Naive thymus-derived CD8-positive, alpha-beta T cell (primary cell): ENCODE measurements at regions not wholly inside any gene's neighbourhood (a gene's known extent, or its start where the extent isn't known, plus 50 kb on each side); places are given as distances from the start of the nearest gene placed in this dataset.

Experiments used
- ATAC-seq, 2 donors: fragments of 150-1000 bp; cut with Tn5 transposase in 1 of 2; sonication (Bioruptor Pico), chemical (Tn5 transposase) in 1 of 2; 1 replicate in 1 of 2; 2 replicates in 1 of 2; pipeline ENCODE4 v1.10.0; 2021; ENCODE audit warnings: mild to moderate bottlenecking in 2 of 2, moderate library complexity in 2 of 2
- POLR2A ChIA-PET: fragments of 350-600 bp; sonication (Branson Sonifier 250); formaldehyde crosslinking; loops from one replicate; lab custom pipeline; 2021; ENCODE audit warnings: antibody characterized with exemption; lab: Charles Lee
- DNase-seq, 10 donors: peaks; one replicate each; pipeline versions ENCODE4 v3.0.0 to v3.0.0-alpha.2; 2020 to 2022
- H3K27ac Mint-ChIP-seq, 10 donors: one replicate each; pipeline ENCODE4 v1.8.0; 2020 to 2022; ENCODE audit warnings: mild to moderate bottlenecking in 10 of 10, mixed read lengths in 10 of 10, moderate library complexity in 4 of 10, inconsistent platforms in 1 of 10
- H3K27me3 Mint-ChIP-seq, 5 donors: one replicate each; pipeline ENCODE4 v1.8.0; 2021 to 2022; ENCODE audit warnings: mixed read lengths in 5 of 5
- H3K36me3 Mint-ChIP-seq, 3 donors: one replicate each; pipeline ENCODE4 v1.8.0; 2020 to 2022; ENCODE audit warnings: mixed read lengths in 3 of 3, mild to moderate bottlenecking in 2 of 3, inconsistent platforms in 1 of 3
- H3K4me1 Mint-ChIP-seq, 4 donors: one replicate each; pipeline ENCODE4 v1.8.0; 2021 to 2022; ENCODE audit warnings: mixed read lengths in 4 of 4
- H3K4me3 Mint-ChIP-seq, 10 donors: one replicate each; pipeline ENCODE4 v1.8.0; 2020 to 2022; ENCODE audit warnings: mild to moderate bottlenecking in 10 of 10, mixed read lengths in 10 of 10, moderate library complexity in 6 of 10, inconsistent platforms in 1 of 10
- H3K9me3 Mint-ChIP-seq, 9 donors: one replicate each; pipeline ENCODE4 v1.8.0; 2020 to 2022; ENCODE audit warnings: mixed read lengths in 9 of 9, mild to moderate bottlenecking in 3 of 9, inconsistent platforms in 1 of 9, moderate library complexity in 1 of 9

DNA sequence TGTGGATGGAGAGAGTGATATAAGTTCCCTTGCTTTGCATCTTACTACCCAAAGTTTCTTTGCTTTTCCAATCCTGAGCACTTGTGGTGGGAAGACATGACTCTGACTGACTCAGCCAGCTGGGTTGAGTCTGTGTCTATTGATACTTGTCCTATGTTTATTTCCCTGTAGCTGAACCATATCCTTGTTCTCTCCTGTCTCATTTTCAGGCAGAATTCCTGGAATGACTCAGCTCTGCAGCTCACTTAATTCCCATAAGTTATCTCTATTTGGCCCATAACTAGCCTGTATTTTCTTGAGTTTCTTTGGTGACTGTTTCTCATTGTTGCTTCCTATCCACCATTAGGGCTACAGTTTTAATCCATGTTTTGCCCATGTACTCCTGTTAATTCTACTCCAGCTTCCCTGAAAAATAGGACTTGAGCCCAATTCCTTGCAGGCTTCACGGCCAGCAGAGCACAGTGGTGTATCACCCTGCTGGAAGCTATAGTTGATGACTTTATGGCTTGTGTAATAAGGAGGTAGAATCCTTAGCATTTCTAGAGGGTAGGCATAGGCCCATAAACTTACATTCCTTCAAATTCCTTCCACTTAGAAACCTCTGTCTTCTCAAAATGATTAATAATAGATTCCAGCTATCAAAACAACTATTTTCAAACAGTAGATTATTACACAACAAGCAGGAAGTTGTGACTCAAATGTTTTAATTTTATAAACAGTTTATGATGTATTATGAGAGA is 183.1 kb downstream of the TMTC3 start:
- DNase-seq (no peak), ATAC-seq (no peak)
- Mint-ChIP-seq H3K9me3 (peaks cover 0 to 2% (median 0%) of the 10 kb centered on the region in 9 donors), H3K4me1 (no peaks in the 10 kb centered on the region), H3K4me3 (no peak overlapping the region), H3K27me3 (no peaks in the 10 kb centered on the region), H3K36me3 (no peaks in the 10 kb centered on the region), H3K27ac (no peak overlapping the region)
- POLR2A ChIA-PET, result no interaction called here

DNA sequence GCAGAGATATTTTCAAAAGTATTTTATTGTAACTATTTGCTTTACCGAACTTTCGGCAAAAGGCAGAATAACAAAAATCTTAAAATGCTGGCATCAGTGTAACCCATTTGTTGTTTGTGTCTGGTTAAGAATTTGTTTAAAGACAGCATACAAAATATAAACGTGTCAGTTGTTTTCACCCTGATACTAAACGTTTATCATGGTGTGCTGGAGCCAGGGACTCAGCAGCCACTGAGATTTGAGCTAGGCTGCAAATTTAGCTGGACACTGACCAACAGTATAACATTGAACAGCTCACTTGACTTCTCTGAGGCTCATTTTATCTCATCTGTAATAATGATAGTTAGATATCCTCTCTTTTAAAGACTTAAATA is 183.7 kb downstream of the TMTC3 start:
- no peak overlapping the region for H3K27ac Mint-ChIP-seq

DNA sequence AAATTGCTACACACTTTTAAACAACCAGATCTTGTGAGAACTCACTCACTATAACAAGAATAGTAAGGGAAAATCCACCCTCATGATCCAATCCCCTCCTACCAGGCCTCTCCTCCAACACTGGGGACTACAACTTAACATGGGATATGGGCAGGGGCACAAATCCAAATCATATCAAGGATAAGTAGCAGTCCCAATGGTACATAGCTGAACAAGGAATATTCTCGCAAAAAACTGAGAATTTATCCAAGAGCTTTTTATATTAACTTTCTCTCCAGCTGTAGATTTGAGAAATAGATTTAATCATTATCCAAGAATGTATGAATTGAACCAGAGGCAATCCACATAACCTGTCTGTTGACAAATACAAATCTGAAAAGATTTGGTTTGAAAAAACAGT is 185.2 kb downstream of the TMTC3 start:
- DNase-seq (no peak), ATAC-seq (no peak)
- Mint-ChIP-seq H3K4me3 (no peak overlapping the region), H3K36me3 (no peaks in the 10 kb centered on the region), H3K4me1 (no peaks in the 10 kb centered on the region), H3K9me3 (peaks cover 0 to 2% (median 0%) of the 10 kb centered on the region in 9 donors), H3K27ac (no peak overlapping the region), H3K27me3 (peaks cover 0 to 4% (median 0%) of the 10 kb centered on the region in 5 donors)
- POLR2A ChIA-PET, result interaction anchor here (0.8 kb wide), 1 partner anchor 337 kb away, joined by 3 read pairs; no protein-coding TSS in a partner anchor

More for the DNA sequence above, 183.7 kb downstream of the TMTC3 start:
- peaks cover 0 to 2% (median 0%) of the 10 kb centered on the region in 9 donors for H3K9me3 Mint-ChIP-seq
- ATAC-seq (no peak), DNase-seq (no peak)
- POLR2A ChIA-PET, result no interaction called here
- no peak overlapping the region for H3K4me3 Mint-ChIP-seq
- H3K4me1 Mint-ChIP-seq, result no peaks in the 10 kb centered on the region
- H3K36me3 Mint-ChIP-seq, result no peaks in the 10 kb centered on the region
- no peaks in the 10 kb centered on the region for H3K27me3 Mint-ChIP-seq

DNA sequence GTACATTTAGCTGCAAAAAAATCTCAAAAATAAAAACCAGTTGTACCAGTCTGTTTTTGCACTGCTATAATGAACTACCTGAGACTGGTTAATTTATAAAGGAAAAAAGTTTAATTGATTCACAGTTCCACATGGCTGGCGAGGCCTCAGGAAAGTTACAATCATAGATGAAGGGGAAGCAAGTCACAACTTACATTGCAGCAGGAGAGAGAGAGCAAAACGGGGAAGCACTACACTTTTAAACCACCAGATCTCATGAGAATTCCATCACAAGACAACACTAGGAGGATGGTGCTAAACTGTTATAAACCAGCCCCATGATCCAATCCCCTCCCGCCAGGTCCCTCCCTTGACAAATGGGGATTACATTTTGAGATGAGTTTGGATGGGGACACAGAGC is 186.0 kb downstream of the TMTC3 start:
- ATAC-seq (no peak), DNase-seq (no peak)
- POLR2A ChIA-PET, result no interaction called here
- H3K4me3 Mint-ChIP-seq, result no peak overlapping the region
- H3K36me3 Mint-ChIP-seq, result no peaks in the 10 kb centered on the region
- peaks cover 0 to 2% (median 0%) of the 10 kb centered on the region in 9 donors for H3K9me3 Mint-ChIP-seq
- H3K27me3 Mint-ChIP-seq, result peaks cover 0 to 4% (median 0%) of the 10 kb centered on the region in 5 donors
- H3K4me1 Mint-ChIP-seq, result no peaks in the 10 kb centered on the region
- no peak overlapping the region for H3K27ac Mint-ChIP-seq

DNA sequence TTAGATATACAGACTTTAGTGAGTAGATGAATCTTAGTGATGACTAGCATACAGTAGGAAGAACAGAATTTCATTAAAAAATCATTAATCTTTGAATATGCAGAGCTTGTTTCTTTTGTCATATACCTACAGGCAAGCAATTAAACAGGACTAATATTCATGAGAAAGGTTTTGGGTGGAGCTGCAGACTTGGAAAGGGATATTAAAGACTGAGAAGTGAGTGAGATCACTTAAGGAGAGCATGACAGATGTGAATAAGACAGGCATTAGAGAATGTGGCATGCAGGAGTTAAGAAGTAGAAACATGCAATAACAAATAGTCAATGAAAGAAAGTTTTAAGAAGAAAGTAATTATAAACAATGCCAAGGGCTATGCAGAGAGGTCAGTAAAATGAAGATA is 187.7 kb downstream of the TMTC3 start:
- no peaks in the 10 kb centered on the region for H3K4me1 Mint-ChIP-seq
- no peak for ATAC-seq
- no peak overlapping the region for H3K27ac Mint-ChIP-seq
- POLR2A ChIA-PET, result no interaction called here
- no peaks in the 10 kb centered on the region for H3K36me3 Mint-ChIP-seq
- H3K9me3 Mint-ChIP-seq, result peaks cover 0 to 2% (median 0%) of the 10 kb centered on the region in 9 donors
- H3K27me3 Mint-ChIP-seq, result peaks cover 0 to 4% (median 0%) of the 10 kb centered on the region in 5 donors
- no peak overlapping the region for H3K4me3 Mint-ChIP-seq
- no peak for DNase-seq

DNA sequence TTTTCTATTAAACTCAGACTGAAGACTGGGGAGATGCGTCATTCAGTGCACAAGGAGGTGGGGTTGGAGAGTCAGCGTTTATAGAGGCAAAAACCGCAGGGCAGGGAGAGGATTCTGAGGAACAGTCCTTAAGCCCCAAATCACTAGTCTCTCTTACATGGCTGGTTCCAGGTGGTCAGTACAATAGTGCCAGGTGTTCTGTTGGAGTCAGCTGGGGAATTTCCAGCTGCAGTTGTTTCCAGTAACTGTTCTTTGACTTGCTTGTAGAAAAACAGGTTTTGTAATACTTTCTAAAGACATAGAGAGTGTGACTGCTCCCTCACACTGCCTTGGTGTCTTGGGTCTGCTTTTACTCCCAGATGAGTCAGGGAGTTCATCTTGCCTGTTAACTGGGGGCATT is 192.2 kb downstream of the TMTC3 start:
- Mint-ChIP-seq H3K9me3 (peaks cover 0 to 6% (median 0%) of the 10 kb centered on the region in 9 donors), H3K36me3 (no peaks in the 10 kb centered on the region), H3K27ac (no peak overlapping the region), H3K4me3 (no peak overlapping the region), H3K27me3 (peaks cover 0 to 4% (median 0%) of the 10 kb centered on the region in 5 donors), H3K4me1 (no peaks in the 10 kb centered on the region)
- DNase-seq (no peak), ATAC-seq (no peak)
- POLR2A ChIA-PET, result no interaction called here

DNA sequence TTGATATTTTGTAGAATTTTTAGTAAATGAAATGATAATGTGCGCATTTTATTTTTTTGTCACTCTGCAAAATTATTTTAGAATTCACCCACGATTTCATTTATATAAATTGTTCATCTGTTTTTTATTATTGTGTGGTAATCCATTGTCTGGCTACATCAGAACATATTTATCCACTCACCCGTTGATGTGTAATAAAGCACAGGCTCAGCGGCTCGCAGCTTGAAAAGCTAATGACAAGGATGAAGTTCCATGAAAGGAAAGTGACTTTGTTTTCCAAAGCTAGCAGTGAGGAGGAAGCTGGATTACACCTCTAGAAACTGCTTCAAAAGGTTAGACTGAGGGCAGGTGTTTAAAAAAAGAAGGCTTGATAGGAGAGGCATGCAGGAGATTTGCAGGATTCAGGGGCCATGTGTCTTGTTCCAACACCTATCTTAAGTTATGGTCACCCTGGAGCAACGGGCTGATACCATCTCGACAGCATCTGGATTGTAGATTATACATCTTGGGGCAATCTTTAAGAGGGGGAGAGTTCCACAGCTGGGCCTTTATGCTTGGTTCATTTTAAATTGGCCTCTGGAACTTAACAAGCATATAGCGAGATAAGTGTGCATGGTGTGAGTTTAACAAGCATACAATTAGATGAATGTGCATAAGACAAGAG is 194.1 kb downstream of the TMTC3 start:
- Mint-ChIP-seq H3K4me1 (no peaks in the 10 kb centered on the region), H3K9me3 (peaks cover 0 to 6% (median 0%) of the 10 kb centered on the region in 9 donors), H3K4me3 (no peak overlapping the region), H3K27me3 (peaks cover 0 to 4% (median 0%) of the 10 kb centered on the region in 5 donors), H3K27ac (no peak overlapping the region), H3K36me3 (no peaks in the 10 kb centered on the region)
- ATAC-seq (no peak), DNase-seq (no peak)
- POLR2A ChIA-PET, result no interaction called here

DNA sequence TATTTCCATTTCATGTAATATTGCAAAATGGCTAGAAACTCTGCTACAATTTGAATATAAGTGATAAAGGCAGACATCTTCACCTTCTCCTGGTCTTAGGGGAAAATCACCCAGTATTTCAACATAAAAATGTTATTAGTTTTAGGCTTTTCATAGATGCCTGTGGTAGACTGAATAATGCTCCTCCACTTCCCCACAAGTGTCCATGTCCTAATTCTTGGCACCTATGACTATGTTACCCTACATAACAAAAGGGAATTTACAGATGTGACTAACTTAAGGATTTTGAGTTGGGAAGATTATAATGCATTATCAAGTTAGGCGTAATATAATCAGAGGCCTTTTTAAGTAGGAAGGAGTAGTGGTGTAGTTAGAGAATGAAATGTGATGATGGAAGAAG is 196.4 kb downstream of the TMTC3 start:
- H3K27me3 Mint-ChIP-seq, result peaks cover 0 to 1% (median 0%) of the 10 kb centered on the region in 5 donors

DNA sequence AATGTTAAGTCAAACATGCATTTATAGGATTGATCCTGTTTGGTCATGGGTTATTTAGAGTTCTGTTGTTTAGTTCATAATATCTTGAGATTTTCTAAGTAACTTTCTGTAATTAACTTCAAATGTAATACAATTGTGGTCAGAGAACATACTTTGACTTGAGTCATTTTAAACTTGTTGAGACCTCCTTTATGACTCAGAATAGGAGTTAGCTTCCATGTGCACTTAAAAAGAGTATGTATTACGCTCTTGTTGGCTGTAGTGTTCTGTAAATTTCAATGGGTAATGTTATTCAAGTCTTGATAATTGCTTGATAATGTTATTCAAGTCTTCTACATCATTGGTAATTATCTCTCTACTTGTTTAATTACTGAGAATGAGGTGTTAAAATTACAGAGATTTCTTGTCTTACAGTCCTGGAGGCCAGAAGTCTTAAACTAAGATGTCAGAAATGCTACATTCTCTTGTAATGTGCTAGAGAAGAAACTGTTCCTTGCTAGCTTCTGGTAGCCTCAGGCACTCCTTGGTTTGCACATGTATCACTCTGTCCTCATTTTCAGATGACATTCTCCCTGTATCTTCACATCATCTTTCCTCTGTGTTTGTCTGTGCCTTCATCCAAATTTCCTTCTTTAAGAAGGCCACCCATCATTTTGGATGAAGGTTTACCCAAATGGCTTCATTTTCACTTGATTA is 197.3 kb downstream of the TMTC3 start:
- H3K27ac Mint-ChIP-seq, result no peak overlapping the region
- ATAC-seq (no peak), DNase-seq (no peak)
- POLR2A ChIA-PET, result no interaction called here
- H3K36me3 Mint-ChIP-seq, result no peaks in the 10 kb centered on the region
- H3K27me3 Mint-ChIP-seq, result no peaks in the 10 kb centered on the region
- peaks cover 0 to 6% (median 0%) of the 10 kb centered on the region in 9 donors for H3K9me3 Mint-ChIP-seq
- H3K4me3 Mint-ChIP-seq, result no peak overlapping the region
- H3K4me1 Mint-ChIP-seq, result no peaks in the 10 kb centered on the region

More for the DNA sequence above, 196.4 kb downstream of the TMTC3 start:
- H3K4me1 Mint-ChIP-seq, result no peaks in the 10 kb centered on the region
- H3K27ac Mint-ChIP-seq, result no peak overlapping the region
- peaks cover 0 to 6% (median 0%) of the 10 kb centered on the region in 9 donors for H3K9me3 Mint-ChIP-seq
- POLR2A ChIA-PET, result no interaction called here
- ATAC-seq (no peak), DNase-seq (no peak)
- no peaks in the 10 kb centered on the region for H3K36me3 Mint-ChIP-seq
- no peak overlapping the region for H3K4me3 Mint-ChIP-seq

DNA sequence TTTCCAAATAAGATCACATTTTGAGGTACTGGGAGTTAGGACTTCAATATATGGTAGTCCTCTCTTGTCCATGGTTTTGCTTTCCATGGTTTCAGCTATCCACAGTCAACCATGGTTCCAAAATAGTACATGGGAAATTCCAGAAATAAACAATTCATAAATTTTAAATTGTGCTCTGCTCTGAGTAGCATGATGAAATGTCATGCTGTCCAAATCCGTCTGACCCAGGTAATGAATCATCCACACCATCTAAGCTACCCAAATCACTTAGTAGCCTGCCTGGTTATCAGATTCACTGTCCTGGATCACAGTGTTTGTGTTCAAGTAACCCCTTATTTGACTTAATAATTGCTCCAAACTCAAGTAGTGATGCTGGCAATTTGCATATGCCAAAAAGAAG is 197.9 kb downstream of the TMTC3 start:
- Mint-ChIP-seq H3K9me3 (peaks cover 0 to 6% (median 0%) of the 10 kb centered on the region in 9 donors), H3K27ac (no peak overlapping the region), H3K4me3 (no peak overlapping the region), H3K4me1 (no peaks in the 10 kb centered on the region), H3K36me3 (no peaks in the 10 kb centered on the region), H3K27me3 (no peaks in the 10 kb centered on the region)
- DNase-seq (no peak), ATAC-seq (no peak)
- POLR2A ChIA-PET, result no interaction called here

DNA sequence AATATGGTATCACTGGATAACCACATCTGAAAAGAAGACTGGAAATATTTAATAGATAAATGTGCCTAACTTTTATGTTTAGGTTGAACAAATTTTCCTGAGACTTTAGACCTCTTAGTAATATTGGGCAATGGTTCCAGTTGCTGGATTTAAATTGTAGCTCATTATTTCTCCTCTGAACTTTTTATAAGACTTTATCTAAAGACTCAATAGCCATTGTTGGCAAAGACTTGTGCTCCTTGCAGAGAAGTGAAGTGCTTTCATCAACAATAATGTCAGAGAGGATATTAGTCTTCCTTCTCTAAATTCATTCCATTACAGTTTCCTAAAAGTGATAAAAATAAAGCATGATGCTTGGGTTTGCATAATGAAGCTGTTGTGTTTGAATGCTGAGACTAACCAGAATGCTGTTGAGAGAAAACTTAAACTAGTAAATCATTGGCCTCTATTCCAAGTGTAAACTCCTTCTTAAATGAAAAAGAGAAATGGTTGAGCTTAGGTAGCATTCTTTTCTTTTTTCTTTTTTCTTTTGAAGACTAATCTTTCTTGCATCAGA is 200.2 kb downstream of the TMTC3 start:
- Mint-ChIP-seq H3K27ac (no peak overlapping the region), H3K36me3 (no peaks in the 10 kb centered on the region), H3K9me3 (peaks cover 0 to 3% (median 0%) of the 10 kb centered on the region in 9 donors), H3K27me3 (peaks cover 0 to 1% (median 0%) of the 10 kb centered on the region in 5 donors), H3K4me1 (no peaks in the 10 kb centered on the region), H3K4me3 (no peak overlapping the region)
- no peak for DNase-seq
- POLR2A ChIA-PET, result no interaction called here
- ATAC-seq, result no peak

DNA sequence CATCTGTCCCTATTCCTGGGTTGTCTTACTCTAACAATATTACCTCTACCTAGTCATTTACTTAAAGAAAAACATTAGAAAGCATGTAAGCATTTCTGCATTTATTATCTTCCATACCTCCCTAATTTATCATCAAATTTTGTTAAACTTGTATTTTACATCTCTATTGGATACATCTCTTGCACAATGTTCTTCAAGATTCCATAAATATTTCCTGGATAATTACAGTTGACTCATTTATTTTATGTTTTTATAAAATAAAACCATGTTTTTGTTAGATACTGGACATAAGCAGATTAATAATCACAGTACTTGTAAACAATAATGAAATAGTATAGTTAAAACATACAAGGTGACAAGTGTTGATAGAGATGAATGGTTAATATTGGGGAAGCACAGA is 209.0 kb downstream of the TMTC3 start:
- Mint-ChIP-seq H3K36me3 (no peaks in the 10 kb centered on the region), H3K4me1 (no peaks in the 10 kb centered on the region), H3K27ac (no peak overlapping the region), H3K4me3 (no peak overlapping the region), H3K9me3 (peaks cover 0 to 7% (median 0%) of the 10 kb centered on the region in 9 donors), H3K27me3 (peaks cover 0 to 1% (median 0%) of the 10 kb centered on the region in 5 donors)
- POLR2A ChIA-PET, result no interaction called here
- no peak for DNase-seq
- no peak for ATAC-seq

DNA sequence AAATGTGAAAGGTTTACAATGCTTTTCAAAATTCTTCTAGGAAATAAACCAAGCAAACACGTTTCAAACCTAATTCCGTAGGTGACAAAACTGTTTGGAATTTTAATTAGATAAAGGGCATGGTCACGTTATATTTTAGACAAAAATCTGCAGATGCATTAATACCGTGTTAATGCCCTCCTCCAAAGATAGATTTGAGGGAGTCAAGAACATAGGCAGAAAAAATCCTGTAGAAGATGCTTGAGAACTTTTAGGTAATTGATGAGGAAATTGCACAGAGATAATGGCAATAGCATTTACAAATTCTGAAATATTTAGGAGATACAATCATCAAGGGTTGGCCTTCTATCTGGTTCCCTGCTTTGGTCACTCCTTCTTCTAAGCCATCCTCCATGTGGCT is 212.6 kb downstream of the TMTC3 start:
- DNase-seq (no peak), ATAC-seq (no peak)
- POLR2A ChIA-PET, result no interaction called here
- H3K4me3 Mint-ChIP-seq, result no peak overlapping the region
- H3K4me1 Mint-ChIP-seq, result no peaks in the 10 kb centered on the region
- peaks cover 0 to 4% (median 0%) of the 10 kb centered on the region in 9 donors for H3K9me3 Mint-ChIP-seq
- H3K27ac Mint-ChIP-seq, result no peak overlapping the region
- H3K36me3 Mint-ChIP-seq, result no peaks in the 10 kb centered on the region
- no peaks in the 10 kb centered on the region for H3K27me3 Mint-ChIP-seq
